SK-N-SH (cell line): ENCODE measurements at regions not wholly inside any gene's neighbourhood (a gene's known extent, or its start where the extent isn't known, plus 50 kb on each side); places are given as distances from the start of the nearest gene placed in this dataset.
"Not testable (repeated sequence)": the region's sequence is repeated elsewhere in the genome, so short reads cannot be mapped to it uniquely, and the experiment has no call there.

Experiments
- CTCF ChIA-PET: fragments of 300-600, 350-600 bp; formaldehyde crosslinking; extraction: SDS; loops from one replicate; lab custom pipeline; 2021; lab: Yijun Ruan, JAX
- POLR2A ChIA-PET: fragments of 350-600 bp; sonication (Branson Sonifier 250); formaldehyde crosslinking; extraction: SDS; loops from one replicate; lab custom pipeline; 2020; ENCODE audit warnings: antibody characterized with exemption, inconsistent platforms; lab: Yijun Ruan, JAX
- DNase-seq: peaks from one replicate; pipeline ENCODE4 v3.0.0; 2012
- H2AFZ ChIP-seq: fragments of 200-600 bp; sonication (generic); 2 replicates; pipeline ENCODE4 v1.8.1; 2016; ENCODE audit warnings: antibody characterized with exemption, mild to moderate bottlenecking, low read depth
- H3F3A ChIP-seq: fragments of 200-600 bp; sonication (generic); replicated peaks from 2 replicates; pipeline ENCODE3; 2016; ENCODE audit warnings: antibody characterized with exemption, mild to moderate bottlenecking; ENCODE audit not compliant: insufficient read depth
- H3K27ac ChIP-seq, 2 experiments: fragments of 200-500 bp in 1 of 2; fragments of 200-600 bp in 1 of 2; sonication (Bioruptor generic) in 1 of 2; sonication (generic), shearing (Covaris generic) in 1 of 2; 2 replicates each; pipeline versions ENCODE4 v1.5.1 to v1.6.1; 2014 to 2016; ENCODE audit warnings: low read depth in 2 of 2, inconsistent platforms in 1 of 2, low read length in 1 of 2, mild to moderate bottlenecking in 1 of 2, mixed read lengths in 1 of 2
- H3K27me3 ChIP-seq: fragments of 200-600 bp; sonication (generic), shearing (Covaris generic); 2 replicates; pipeline ENCODE4 v1.6.1; 2016; ENCODE audit warnings: mixed run types; ENCODE audit not compliant: insufficient read depth
- H3K36me3 ChIP-seq, 2 experiments: fragments of 200-500 bp in 1 of 2; fragments of 200-600 bp in 1 of 2; sonication (Bioruptor generic) in 1 of 2; sonication (generic) in 1 of 2; replicated peaks in 1 of 2; 2 replicates each; pipeline versions ENCODE3 to v1.5.1; 2014 to 2016; ENCODE audit warnings: low read length in 1 of 2, mild to moderate bottlenecking in 1 of 2; ENCODE audit not compliant: insufficient read depth in 2 of 2, control insufficient read depth in 1 of 2
- H3K4me1 ChIP-seq, 2 experiments: fragments of 200-500 bp in 1 of 2; fragments of 200-600 bp in 1 of 2; sonication (Bioruptor generic) in 1 of 2; sonication (generic), shearing (Covaris generic) in 1 of 2; 2 replicates each; pipeline versions ENCODE4 v1.5.1 to v1.6.1; 2014 to 2016; ENCODE audit warnings: low read depth in 1 of 2, low read length in 1 of 2, mixed run types in 1 of 2; ENCODE audit not compliant: insufficient read depth in 2 of 2, control insufficient read depth in 1 of 2
- H3K4me2 ChIP-seq: fragments of 200-600 bp; sonication (generic), shearing (Covaris generic); 2 replicates; pipeline ENCODE4 v1.6.1; 2017; ENCODE audit warnings: mixed run types
- H3K4me3 ChIP-seq, 2 experiments: fragments of 200-500 bp in 1 of 2; fragments of 200-600 bp in 1 of 2; sonication (Bioruptor generic) in 1 of 2; sonication (generic), shearing (Covaris generic) in 1 of 2; 2 replicates each; pipeline versions ENCODE4 v1.5.1 to v1.8.1; 2014 to 2016; ENCODE audit warnings: low read depth in 2 of 2, inconsistent platforms in 1 of 2, low read length in 1 of 2, mild to moderate bottlenecking in 1 of 2, mixed read lengths in 1 of 2, moderate library complexity in 1 of 2
- H3K79me2 ChIP-seq: fragments of 200-600 bp; sonication (generic); 2 replicates; pipeline ENCODE4 v1.8.1; 2017; ENCODE audit warnings: mild to moderate bottlenecking; ENCODE audit not compliant: insufficient read depth
- H3K9ac ChIP-seq: fragments of 200-600 bp; sonication (generic); 2 replicates; pipeline ENCODE4 v1.6.1; 2017; ENCODE audit warnings: mixed run types
- H3K9me2 ChIP-seq: fragments of 200-600 bp; sonication (generic); 2 replicates; pipeline ENCODE4 v1.6.1; 2017; ENCODE audit warnings: mixed run types
- H3K9me3 ChIP-seq: fragments of 200-600 bp; sonication (generic); 2 replicates; pipeline ENCODE4 v1.6.1; 2017; ENCODE audit warnings: mixed run types, mild to moderate bottlenecking, moderate library complexity
- H4K20me1 ChIP-seq: fragments of 200-600 bp; sonication (generic); 2 replicates; pipeline ENCODE4 v1.6.1; 2017; ENCODE audit warnings: mild to moderate bottlenecking, mixed run types; ENCODE audit not compliant: insufficient read depth
- EP300 ChIP-seq, 2 experiments: IDR thresholded peaks; 2 replicates each; pipeline versions ENCODE4 v1.4.0 to v1.6.1; 2012; ENCODE audit warnings: borderline replicate concordance in 1 of 2, low read depth in 1 of 2, low read length in 1 of 2
- EZH2phosphoT487 ChIP-seq: fragments of 200-600 bp; sonication (generic); IDR thresholded peaks from 2 replicates; pipeline ENCODE4 v1.6.1; 2017; ENCODE audit warnings: low read depth, mixed run types, mild to moderate bottlenecking, antibody characterized with exemption, moderate library complexity, borderline replicate concordance
- FOSL2 ChIP-seq: IDR thresholded peaks from 2 replicates; pipeline ENCODE4 v1.4.0; 2012; ENCODE audit warnings: low read depth, mild to moderate bottlenecking, moderate library complexity, borderline replicate concordance
- FOXJ3 ChIP-seq: sonication (generic); formaldehyde crosslinking; IDR thresholded peaks from 2 replicates; pipeline ENCODE4 v1.5.1; 2020; ENCODE audit warnings: mild to moderate bottlenecking, missing genetic modification reagents
- FOXM1 ChIP-seq: IDR thresholded peaks from 2 replicates; pipeline ENCODE4 v1.4.0; 2012; ENCODE audit warnings: low read depth, mild to moderate bottlenecking
- GABPA ChIP-seq: IDR thresholded peaks from 2 replicates; pipeline ENCODE4 v1.4.0; 2012; ENCODE audit warnings: low read depth, mild to moderate bottlenecking
- MEF2A ChIP-seq: IDR thresholded peaks from 2 replicates; pipeline ENCODE4 v1.4.0; 2012; ENCODE audit warnings: low read depth, borderline replicate concordance
- NFIC ChIP-seq: IDR thresholded peaks from 2 replicates; pipeline ENCODE4 v1.4.0; 2012; ENCODE audit warnings: borderline replicate concordance
- POLR2AphosphoS5 ChIP-seq: IDR thresholded peaks from 2 replicates; pipeline ENCODE4 v1.6.1; 2012; ENCODE audit warnings: low read depth, low read length
- RAD21 ChIP-seq: IDR thresholded peaks from 2 replicates; pipeline ENCODE4 v1.6.1; 2012; ENCODE audit warnings: mild to moderate bottlenecking, low read length
- RXRA ChIP-seq: IDR thresholded peaks from 2 replicates; pipeline ENCODE4 v1.4.0; 2012; ENCODE audit warnings: low read depth, mild to moderate bottlenecking, borderline replicate concordance
- TAF1 ChIP-seq: IDR thresholded peaks from 2 replicates; pipeline ENCODE4 v1.6.1; 2012; ENCODE audit warnings: low read depth, mild to moderate bottlenecking, low read length, moderate library complexity, borderline replicate concordance
- TCF12 ChIP-seq: IDR thresholded peaks from 2 replicates; pipeline ENCODE4 v1.4.0; 2012
- TEAD4 ChIP-seq: IDR thresholded peaks from 2 replicates; pipeline ENCODE4 v1.4.0; 2012; ENCODE audit warnings: mild to moderate bottlenecking, borderline replicate concordance; ENCODE audit not compliant: insufficient read depth
- WGBS: methylation state at CpG from one replicate; pipeline ENCODE4 v1.1.6; 2017; ENCODE audit warnings: low lambda C conversion rate; 5-methylcytosine and 5-hydroxymethylcytosine counted together
- TF ChIP-seq, protein P1 (sequence below): IDR thresholded peaks from 2 replicates; pipeline ENCODE4; 2012
- TF ChIP-seq, protein P2 (sequence below): IDR thresholded peaks from 2 replicates; pipeline ENCODE4 v1.4.0; 2012; ENCODE audit warnings: low read depth
- TF ChIP-seq, protein P3 (sequence below): IDR thresholded peaks from 2 replicates; pipeline ENCODE4 v1.6.1; 2012; ENCODE audit warnings: mild to moderate bottlenecking, low read depth, low read length, moderate library complexity

DNA sequence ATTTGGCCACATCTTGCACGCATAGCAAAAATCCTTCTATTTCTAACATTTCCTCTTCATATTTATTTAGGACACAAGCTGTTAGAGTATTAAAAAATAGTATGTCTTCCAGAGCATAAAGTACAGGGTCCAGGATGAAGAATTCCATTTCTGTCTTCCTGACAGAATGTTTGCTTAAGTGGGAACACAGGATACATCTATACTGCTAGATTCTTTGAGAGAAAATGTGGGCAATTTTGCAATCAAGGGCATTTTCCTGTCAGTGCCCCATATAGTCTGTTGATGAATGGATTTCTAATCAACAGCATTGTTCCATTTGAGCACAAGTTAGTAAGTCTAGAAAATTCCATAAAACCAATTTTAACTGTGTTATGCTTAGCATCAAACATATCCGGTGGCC lies 409.9 kb downstream of the CPS1 start:
- 76% methylated on average over 2 of the region's 2 CpGs for WGBS
- no peaks in the 10 kb centered on the region for H3K9me3 ChIP-seq
- no peaks in the 10 kb centered on the region for H3K9me2 ChIP-seq
- no peaks in the 10 kb centered on the region for H3K36me3 ChIP-seq
- POLR2A ChIA-PET, result no interaction called here
- CTCF ChIA-PET, result no interaction called here
- no peaks in the 10 kb centered on the region for H3K27me3 ChIP-seq
- H3K9ac ChIP-seq, result no peak overlapping the region
- H3K4me3 ChIP-seq, result no peak overlapping the region
- no peak overlapping the region for H3K4me2 ChIP-seq
- no peak for DNase-seq
- TF ChIP-seq FOXJ3 (CRISPR knock-in tag) (no peak), GABPA (no peak), TAF1 (no peak), FOSL2 (no peak), TEAD4 (no peak), EP300 (IDR thresholded peaks at IDR 0.05; ENCODE audit: borderline replicate concordance in 1 of 2, low read depth in 1 of 2, low read length in 1 of 2) (no peak), TCF12 (no peak), RAD21 (no peak), EZH2phosphoT487 (no peak), MEF2A (no peak), POLR2AphosphoS5 (no peak)
- TF ChIP-seq, protein P1, sequence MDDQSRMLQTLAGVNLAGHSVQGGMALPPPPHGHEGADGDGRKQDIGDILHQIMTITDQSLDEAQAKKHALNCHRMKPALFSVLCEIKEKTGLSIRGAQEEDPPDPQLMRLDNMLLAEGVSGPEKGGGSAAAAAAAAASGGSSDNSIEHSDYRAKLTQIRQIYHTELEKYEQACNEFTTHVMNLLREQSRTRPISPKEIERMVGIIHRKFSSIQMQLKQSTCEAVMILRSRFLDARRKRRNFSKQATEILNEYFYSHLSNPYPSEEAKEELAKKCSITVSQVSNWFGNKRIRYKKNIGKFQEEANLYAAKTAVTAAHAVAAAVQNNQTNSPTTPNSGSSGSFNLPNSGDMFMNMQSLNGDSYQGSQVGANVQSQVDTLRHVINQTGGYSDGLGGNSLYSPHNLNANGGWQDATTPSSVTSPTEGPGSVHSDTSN, result no peak
- no peak overlapping the region for H2AFZ ChIP-seq
- no peak overlapping the region for H3K27ac ChIP-seq
- no peaks in the 10 kb centered on the region for H3K4me1 ChIP-seq
- H4K20me1 ChIP-seq, result no peaks in the 10 kb centered on the region
- H3K79me2 ChIP-seq, result no peaks in the 10 kb centered on the region
- H3F3A ChIP-seq, result no peaks in the 10 kb centered on the region

DNA sequence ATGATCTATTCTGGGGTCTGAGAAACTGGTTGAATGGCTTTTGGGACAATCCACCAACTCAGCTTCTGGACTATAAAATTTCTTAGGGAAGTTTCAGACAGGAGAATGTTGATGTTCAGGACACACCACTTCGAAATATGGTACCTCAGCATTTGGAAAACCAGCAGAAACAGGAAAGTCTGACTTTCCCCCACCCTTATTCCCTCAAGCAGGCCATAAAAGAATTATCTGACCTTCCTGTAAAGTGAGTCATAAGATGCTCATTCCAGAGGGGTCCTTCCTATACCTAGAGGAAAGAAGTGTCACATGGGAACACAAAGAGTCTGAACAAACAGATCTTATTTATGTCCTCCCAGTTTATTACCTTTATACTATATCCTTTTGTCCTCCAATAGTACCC lies 415.0 kb downstream of the CPS1 start:
- H3K4me1 ChIP-seq, result no peaks in the 10 kb centered on the region
- H3K27me3 ChIP-seq, result no peaks in the 10 kb centered on the region
- DNase-seq, result no peak
- ChIA-PET CTCF (no interaction called here), POLR2A (no interaction called here)
- no peaks in the 10 kb centered on the region for H3K9me2 ChIP-seq
- no peaks in the 10 kb centered on the region for H3K9me3 ChIP-seq
- H3K27ac ChIP-seq, result no peak overlapping the region
- H3K79me2 ChIP-seq, result no peaks in the 10 kb centered on the region
- H3F3A ChIP-seq, result no peaks in the 10 kb centered on the region
- H3K4me2 ChIP-seq, result no peak overlapping the region
- H3K4me3 ChIP-seq, result no peak overlapping the region
- H2AFZ ChIP-seq, result no peak overlapping the region
- 19% methylated on average over 1 of the region's 1 CpG for WGBS
- no peak overlapping the region for H3K9ac ChIP-seq
- no peaks in the 10 kb centered on the region for H3K36me3 ChIP-seq
- H4K20me1 ChIP-seq, result no peaks in the 10 kb centered on the region
- TF ChIP-seq FOXM1 (no peak), RXRA (no peak), NFIC (no peak), TEAD4 (no peak)
- TF ChIP-seq, protein P2, sequence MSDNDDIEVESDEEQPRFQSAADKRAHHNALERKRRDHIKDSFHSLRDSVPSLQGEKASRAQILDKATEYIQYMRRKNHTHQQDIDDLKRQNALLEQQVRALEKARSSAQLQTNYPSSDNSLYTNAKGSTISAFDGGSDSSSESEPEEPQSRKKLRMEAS, result no peak
- TF ChIP-seq, protein P1, result no peak
- TF ChIP-seq, protein P3, sequence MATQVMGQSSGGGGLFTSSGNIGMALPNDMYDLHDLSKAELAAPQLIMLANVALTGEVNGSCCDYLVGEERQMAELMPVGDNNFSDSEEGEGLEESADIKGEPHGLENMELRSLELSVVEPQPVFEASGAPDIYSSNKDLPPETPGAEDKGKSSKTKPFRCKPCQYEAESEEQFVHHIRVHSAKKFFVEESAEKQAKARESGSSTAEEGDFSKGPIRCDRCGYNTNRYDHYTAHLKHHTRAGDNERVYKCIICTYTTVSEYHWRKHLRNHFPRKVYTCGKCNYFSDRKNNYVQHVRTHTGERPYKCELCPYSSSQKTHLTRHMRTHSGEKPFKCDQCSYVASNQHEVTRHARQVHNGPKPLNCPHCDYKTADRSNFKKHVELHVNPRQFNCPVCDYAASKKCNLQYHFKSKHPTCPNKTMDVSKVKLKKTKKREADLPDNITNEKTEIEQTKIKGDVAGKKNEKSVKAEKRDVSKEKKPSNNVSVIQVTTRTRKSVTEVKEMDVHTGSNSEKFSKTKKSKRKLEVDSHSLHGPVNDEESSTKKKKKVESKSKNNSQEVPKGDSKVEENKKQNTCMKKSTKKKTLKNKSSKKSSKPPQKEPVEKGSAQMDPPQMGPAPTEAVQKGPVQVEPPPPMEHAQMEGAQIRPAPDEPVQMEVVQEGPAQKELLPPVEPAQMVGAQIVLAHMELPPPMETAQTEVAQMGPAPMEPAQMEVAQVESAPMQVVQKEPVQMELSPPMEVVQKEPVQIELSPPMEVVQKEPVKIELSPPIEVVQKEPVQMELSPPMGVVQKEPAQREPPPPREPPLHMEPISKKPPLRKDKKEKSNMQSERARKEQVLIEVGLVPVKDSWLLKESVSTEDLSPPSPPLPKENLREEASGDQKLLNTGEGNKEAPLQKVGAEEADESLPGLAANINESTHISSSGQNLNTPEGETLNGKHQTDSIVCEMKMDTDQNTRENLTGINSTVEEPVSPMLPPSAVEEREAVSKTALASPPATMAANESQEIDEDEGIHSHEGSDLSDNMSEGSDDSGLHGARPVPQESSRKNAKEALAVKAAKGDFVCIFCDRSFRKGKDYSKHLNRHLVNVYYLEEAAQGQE, result no peak
- TF ChIP-seq, all 33 proteins: peak for 0

DNA sequence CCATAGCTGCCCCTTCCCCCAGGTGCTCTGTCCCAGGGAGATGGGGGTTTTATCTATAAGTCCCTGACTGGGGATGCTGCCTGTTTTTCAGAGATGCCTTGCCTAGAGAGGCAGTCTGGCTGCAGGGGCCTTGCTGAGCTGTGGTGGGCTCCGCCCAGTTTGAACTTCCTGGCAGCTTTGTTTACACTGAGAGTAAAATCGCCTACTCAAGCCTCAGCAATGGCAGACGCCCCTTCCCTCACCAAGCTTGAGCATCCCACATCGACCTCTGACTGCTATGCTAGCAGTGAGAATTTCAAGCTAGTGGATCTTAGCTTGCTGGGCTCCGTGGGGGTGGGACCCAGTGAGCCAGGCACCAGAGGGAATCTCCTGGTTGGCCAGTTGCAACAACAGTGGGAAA lies 430.4 kb downstream of the CPS1 start:
- H3K9ac ChIP-seq, H3K9me2 ChIP-seq, H3K4me3 ChIP-seq, CTCF ChIA-PET, H3K79me2 ChIP-seq, H4K20me1 ChIP-seq, H3K4me1 ChIP-seq, H3K27me3 ChIP-seq, DNase-seq, H2AFZ ChIP-seq, POLR2A ChIA-PET, H3F3A ChIP-seq, H3K27ac ChIP-seq, H3K9me3 ChIP-seq, H3K4me2 ChIP-seq, H3K36me3 ChIP-seq: not testable (repeated sequence)
- WGBS, result 12% methylated on average over 5 of the region's 5 CpGs
